ENCODE measurements at regions not wholly inside any gene's neighbourhood (a gene's known extent, or its start where the extent isn't known, plus 50 kb on each side); places are given as distances from the start of the nearest gene placed in this dataset.
"Not testable (repeated sequence)": the region's sequence is repeated elsewhere in the genome, so short reads cannot be mapped to it uniquely, and the experiment has no call there.

DNA sequence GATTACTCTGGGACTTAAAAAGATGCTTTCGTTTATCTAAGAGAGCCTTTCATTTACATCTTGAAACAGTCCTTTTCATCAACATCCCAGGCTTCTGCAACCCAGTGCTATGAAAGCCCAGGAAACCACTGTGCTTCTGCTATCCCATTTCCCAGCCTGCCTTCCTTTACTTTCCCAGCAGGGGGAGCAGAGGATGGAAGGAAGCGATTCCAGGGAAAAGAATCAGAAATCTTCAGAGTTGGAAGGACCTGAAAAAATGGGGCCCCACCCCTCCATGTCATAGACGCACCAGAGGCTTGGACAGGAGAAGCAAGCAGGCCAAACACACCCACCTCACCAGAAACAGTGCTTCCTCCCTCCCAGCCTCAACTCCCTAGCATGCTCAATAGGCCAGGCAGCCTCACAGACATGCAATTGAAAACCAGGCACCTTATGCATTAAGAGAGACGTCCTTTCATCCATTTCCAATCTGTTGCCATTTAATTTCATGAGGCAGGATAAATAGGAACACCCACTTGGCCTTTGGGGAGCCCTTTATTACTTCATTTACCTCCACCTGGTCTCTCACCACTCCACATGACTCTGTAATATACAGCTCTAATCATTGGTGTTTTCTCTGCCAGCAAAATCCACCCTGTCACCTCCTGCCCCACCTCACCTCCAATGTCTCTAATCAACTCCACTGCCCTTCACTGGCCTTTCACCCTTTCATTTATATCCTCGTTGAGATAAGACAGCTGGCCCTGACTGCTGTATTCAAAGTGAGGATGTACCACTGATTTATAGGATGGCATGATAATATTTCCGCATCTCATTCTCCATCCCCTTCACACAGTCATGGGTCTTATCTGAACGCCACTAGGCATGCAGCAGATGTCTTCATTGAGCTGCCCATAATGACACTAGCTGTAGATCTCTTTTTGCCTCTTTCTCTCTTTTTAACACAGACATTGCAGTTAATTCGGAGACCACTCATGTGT lies 583.9 kb downstream of the NTRK3 start:
- TF ChIP-seq, protein P1, sequence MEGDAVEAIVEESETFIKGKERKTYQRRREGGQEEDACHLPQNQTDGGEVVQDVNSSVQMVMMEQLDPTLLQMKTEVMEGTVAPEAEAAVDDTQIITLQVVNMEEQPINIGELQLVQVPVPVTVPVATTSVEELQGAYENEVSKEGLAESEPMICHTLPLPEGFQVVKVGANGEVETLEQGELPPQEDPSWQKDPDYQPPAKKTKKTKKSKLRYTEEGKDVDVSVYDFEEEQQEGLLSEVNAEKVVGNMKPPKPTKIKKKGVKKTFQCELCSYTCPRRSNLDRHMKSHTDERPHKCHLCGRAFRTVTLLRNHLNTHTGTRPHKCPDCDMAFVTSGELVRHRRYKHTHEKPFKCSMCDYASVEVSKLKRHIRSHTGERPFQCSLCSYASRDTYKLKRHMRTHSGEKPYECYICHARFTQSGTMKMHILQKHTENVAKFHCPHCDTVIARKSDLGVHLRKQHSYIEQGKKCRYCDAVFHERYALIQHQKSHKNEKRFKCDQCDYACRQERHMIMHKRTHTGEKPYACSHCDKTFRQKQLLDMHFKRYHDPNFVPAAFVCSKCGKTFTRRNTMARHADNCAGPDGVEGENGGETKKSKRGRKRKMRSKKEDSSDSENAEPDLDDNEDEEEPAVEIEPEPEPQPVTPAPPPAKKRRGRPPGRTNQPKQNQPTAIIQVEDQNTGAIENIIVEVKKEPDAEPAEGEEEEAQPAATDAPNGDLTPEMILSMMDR (IDR thresholded peaks at IDR 0.05; ENCODE audit: low read depth, low read length) = peak; percentile 88
- H3K4me3 ChIP-seq (replicated peaks in 1 of 2; ENCODE audit: low read depth in 2 of 2, low read length in 2 of 2) = no peak overlapping the region
- peak; percentile 56 to 61 for DNase-seq (ENCODE audit: low read depth in 2 of 2)

DNA sequence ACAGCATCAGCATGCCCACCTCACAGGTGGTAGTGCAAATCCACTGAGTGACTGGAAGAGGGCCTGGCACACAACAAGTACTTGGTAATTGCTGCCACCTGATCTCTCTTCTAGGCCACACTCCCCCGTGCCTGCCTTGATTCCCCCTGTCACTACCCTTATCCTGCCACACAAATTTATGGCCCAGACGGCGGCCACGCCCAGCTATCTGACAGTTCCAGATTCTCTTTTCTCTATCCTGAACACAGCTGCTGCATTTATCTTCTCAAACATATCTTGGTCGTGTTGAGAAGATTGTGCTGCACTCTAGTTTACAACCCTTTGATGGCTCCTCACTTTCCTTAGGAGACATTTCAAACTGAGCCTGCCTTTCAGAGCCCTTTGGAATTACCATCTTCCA lies 585.2 kb downstream of the NTRK3 start:
- TF ChIP-seq, protein P1 (IDR thresholded peaks at IDR 0.05; ENCODE audit: low read depth, low read length) = no peak
- no peak for DNase-seq (ENCODE audit: low read depth in 2 of 2)
- H3K4me3 ChIP-seq (replicated peaks in 1 of 2; ENCODE audit: low read depth in 2 of 2, low read length in 2 of 2) = no peak overlapping the region

DNA sequence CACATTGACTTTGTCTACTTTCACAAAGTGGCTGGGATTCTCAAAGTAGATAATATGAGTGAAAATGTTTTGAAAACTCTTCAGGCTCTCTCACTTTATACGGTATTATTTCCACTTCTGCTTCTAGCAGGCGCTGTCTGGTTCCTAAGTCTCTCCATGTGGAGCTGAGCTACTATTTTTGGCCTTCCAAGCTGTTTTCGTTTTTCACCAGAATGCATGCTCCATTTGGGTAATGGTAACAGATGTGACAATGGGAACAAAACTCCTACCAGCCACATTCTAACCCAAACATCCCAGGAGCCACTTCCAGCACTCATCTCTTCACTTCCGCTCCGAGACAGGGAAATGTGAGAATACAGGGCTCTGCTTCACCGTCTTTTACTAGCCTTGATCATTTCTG lies 586.7 kb downstream of the NTRK3 start:
- TF ChIP-seq, protein P1 (IDR thresholded peaks at IDR 0.05; ENCODE audit: low read depth, low read length) = no peak
- DNase-seq (ENCODE audit: low read depth in 2 of 2) = no peak
- H3K4me3 ChIP-seq (replicated peaks in 1 of 2; ENCODE audit: low read depth in 2 of 2, low read length in 2 of 2) = no peak overlapping the region

DNA sequence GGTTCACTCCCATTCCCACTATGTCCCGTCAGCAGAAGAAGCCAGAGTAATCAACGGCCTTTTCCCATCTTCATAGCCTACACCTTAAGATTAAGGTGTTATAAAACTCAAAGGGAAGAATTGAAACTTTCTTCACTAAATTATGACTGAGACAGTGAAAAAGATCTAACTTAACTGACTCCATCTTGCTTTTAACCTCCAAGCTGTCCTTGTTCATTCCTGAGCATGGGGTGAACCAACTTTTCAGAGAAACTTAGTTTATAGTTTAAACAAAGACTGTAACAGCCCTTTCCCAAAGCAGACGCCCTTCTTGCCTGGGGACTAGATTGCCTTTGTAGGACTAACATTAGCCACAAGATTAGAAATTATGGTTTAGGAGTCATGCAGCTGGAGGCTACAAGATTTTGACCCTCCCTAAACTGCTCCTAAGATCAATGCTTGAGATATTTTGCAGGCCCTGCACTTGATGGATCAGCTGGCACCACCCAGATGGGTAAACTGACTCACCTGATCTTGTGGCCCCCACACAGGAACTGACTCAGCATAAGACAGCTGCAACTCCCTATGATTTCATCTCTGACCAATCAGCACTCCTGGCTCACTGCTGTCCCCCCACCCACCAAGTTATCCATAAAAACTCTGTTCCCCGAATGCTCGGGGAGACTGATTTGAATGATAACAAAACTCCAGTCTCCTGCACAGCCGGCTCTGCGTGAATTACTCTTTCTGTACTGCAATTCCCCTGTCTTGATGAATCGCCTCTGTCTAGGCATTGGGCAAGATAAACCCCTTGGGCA lies 587.6 kb downstream of the NTRK3 start:
- H3K4me3 ChIP-seq (replicated peaks in 1 of 2; ENCODE audit: low read depth in 2 of 2, low read length in 2 of 2) = not testable (repeated sequence)
- peak in 1 of 2 donors; percentile 40 for DNase-seq (ENCODE audit: low read depth in 2 of 2)

DNA sequence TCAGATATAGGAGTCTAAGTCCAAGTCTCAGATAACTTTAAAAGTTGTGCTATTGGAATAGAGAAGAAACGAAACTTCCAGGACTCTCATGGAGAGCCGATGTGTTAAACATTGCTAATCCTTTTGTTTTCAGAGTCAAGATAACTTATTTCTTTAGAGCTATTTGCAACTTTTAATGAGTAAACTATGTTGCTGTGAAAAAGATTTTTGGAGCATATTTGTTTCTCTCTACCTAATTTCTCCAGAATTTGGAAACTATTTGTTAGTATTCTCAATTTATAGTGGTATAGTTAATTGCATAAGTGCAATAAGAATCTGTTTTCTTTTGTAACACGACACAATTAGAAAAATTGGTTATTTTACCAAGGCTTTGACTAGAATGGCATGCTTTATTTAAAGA lies 588.9 kb downstream of the NTRK3 start:
- DNase-seq (ENCODE audit: low read depth in 2 of 2) = no peak
- TF ChIP-seq, protein P1 (IDR thresholded peaks at IDR 0.05; ENCODE audit: low read depth, low read length) = no peak
- H3K4me3 ChIP-seq (replicated peaks in 1 of 2; ENCODE audit: low read depth in 2 of 2, low read length in 2 of 2) = no peak overlapping the region

DNA sequence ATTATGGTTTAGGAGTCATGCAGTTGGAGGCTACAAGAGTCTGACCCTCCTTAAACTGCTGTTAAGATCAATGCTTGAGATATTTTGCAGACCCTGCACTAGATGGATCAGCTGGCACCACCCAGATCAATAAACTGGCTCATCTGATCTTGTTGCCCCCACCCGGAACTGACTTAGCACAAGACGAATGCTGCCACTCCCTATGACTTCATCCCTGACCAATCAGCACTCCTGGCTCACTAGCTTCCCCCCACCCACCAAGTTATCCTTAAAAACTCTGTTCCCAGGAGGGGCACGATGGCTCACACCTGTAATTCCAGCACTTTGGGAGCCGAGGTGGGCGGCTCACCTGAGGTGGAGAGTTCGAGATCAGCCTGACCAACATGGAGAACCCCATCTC lies 594.0 kb downstream of the NTRK3 start:
- no peak for DNase-seq (ENCODE audit: low read depth in 2 of 2)
- no peak overlapping the region for H3K4me3 ChIP-seq (replicated peaks in 1 of 2; ENCODE audit: low read depth in 2 of 2, low read length in 2 of 2)
- TF ChIP-seq, protein P1 (IDR thresholded peaks at IDR 0.05; ENCODE audit: low read depth, low read length) = no peak
